GM12874 (cell line): ENCODE measurements at regions not wholly inside any gene's neighbourhood (a gene's known extent, or its start where the extent isn't known, plus 50 kb on each side); places are given as distances from the start of the nearest gene placed in this dataset.

Experiments
- CTCF ChIP-seq: IDR thresholded peaks from 2 replicates; pipeline ENCODE4 v1.5.1; 2011; ENCODE audit warnings: low read depth, mild to moderate bottlenecking, control low read depth, low read length, moderate library complexity; ENCODE audit not compliant: insufficient read depth

GRCh38 chr3:18735005-18735404, 309.9 kb upstream of the SATB1 start:
- no peak for TF ChIP-seq CTCF

GRCh38 chr3:18734309-18734708, 309.2 kb upstream of the SATB1 start:
- TF ChIP-seq CTCF, result no peak

GRCh38 chr3:18732474-18732873, 307.3 kb upstream of the SATB1 start:
- TF ChIP-seq CTCF, result no peak

GRCh38 chr3:18730491-18730890, 305.4 kb upstream of the SATB1 start:
- no peak for TF ChIP-seq CTCF

- TF ChIP-seq CTCF, result no peak
Observed at GRCh38 chr3:18729671-18730070, 304.5 kb upstream of the SATB1 start.

GRCh38 chr3:18725668-18726407, 300.7 kb upstream of the SATB1 start:
- TF ChIP-seq CTCF, result no peak

- TF ChIP-seq CTCF, result no peak
Observed at GRCh38 chr3:18724456-18724855, 299.3 kb upstream of the SATB1 start.
